Common myeloid progenitor, CD34-positive (primary cell): ENCODE measurements at regions not wholly inside any gene's neighbourhood (a gene's known extent, or its start where the extent isn't known, plus 50 kb on each side); places are given as distances from the start of the nearest gene placed in this dataset.

Source experiments
- CTCF ChIA-PET: fragments of 350-600 bp; sonication (Branson Sonifier 250); formaldehyde crosslinking; loops from one replicate; lab custom pipeline; 2021; ENCODE audit warnings: antibody characterized with exemption; lab: Charles Lee
- POLR2A ChIA-PET: fragments of 350-600 bp; sonication (Branson Sonifier 250); formaldehyde crosslinking; loops from one replicate; lab custom pipeline; 2021; ENCODE audit warnings: antibody characterized with exemption; lab: Charles Lee
- DNase-seq, 3 donors: peaks; one replicate each; pipeline versions ENCODE4 v3.0.0 to v3.0.0-alpha.2; 2013
- H3K27ac ChIP-seq, 2 experiments: 1 replicate in 1 of 2; 2 replicates in 1 of 2; pipeline ENCODE4 v1.7.0; 2013; ENCODE audit warnings: inconsistent platforms in 2 of 2, low read length in 2 of 2, mild to moderate bottlenecking in 2 of 2, low read depth in 1 of 2, moderate library complexity in 1 of 2; ENCODE audit not compliant: severe bottlenecking in 2 of 2, insufficient read depth in 1 of 2, poor library complexity in 1 of 2
- H3K27me3 ChIP-seq, 5 experiments: replicated peaks in 2 of 5; 1 replicate in 3 of 5; 2 replicates in 2 of 5; pipeline versions ENCODE4 v1.6.1 to v1.7.0; 2013; ENCODE audit warnings: low read length in 4 of 5, mild to moderate bottlenecking in 2 of 5, moderate library complexity in 2 of 5, inconsistent platforms in 1 of 5; ENCODE audit not compliant: insufficient read depth in 5 of 5, control insufficient read depth in 4 of 5
- H3K36me3 ChIP-seq, 4 experiments: 1 replicate in 2 of 4; 2 replicates in 2 of 4; pipeline versions ENCODE4 v1.6.1 to v1.7.0; 2013; ENCODE audit warnings: low read length in 3 of 4, control low read depth in 1 of 4, mild to moderate bottlenecking in 1 of 4; ENCODE audit not compliant: control insufficient read depth in 4 of 4, insufficient read depth in 4 of 4
- H3K4me1 ChIP-seq, 4 experiments: 1 replicate in 3 of 4; 2 replicates in 1 of 4; pipeline versions ENCODE4 v1.6.1 to v1.7.1; 2013; ENCODE audit warnings: low read length in 3 of 4, mild to moderate bottlenecking in 3 of 4, control low read depth in 1 of 4, inconsistent platforms in 1 of 4, moderate library complexity in 1 of 4; ENCODE audit not compliant: control insufficient read depth in 4 of 4, insufficient read depth in 4 of 4; ENCODE audit errors: control extremely low read depth in 1 of 4
- H3K4me3 ChIP-seq, 7 experiments: 1 replicate in 4 of 7; 2 replicates in 3 of 7; pipeline versions ENCODE4 v1.5.1 to v1.7.0; 2013; ENCODE audit warnings: mild to moderate bottlenecking in 7 of 7, low read length in 6 of 7, moderate library complexity in 6 of 7, inconsistent platforms in 2 of 7, low read depth in 2 of 7, control low read depth in 1 of 7; ENCODE audit not compliant: insufficient read depth in 4 of 7, control insufficient read depth in 1 of 7; ENCODE audit errors: extremely low read depth in 1 of 7
- H3K9me3 ChIP-seq, 5 experiments: 1 replicate in 4 of 5; 2 replicates in 1 of 5; pipeline versions ENCODE4 v1.6.1 to v1.7.1; 2013; ENCODE audit warnings: low read length in 4 of 5, mild to moderate bottlenecking in 2 of 5, inconsistent platforms in 1 of 5, low read depth in 1 of 5, moderate library complexity in 1 of 5; ENCODE audit not compliant: control insufficient read depth in 4 of 5, insufficient read depth in 2 of 5; ENCODE audit errors: control extremely low read depth in 1 of 5
- WGBS: methylation state at CpG from one replicate; pipeline ENCODE4 v1.1.5; 2013; ENCODE audit not compliant: insufficient coverage; 5-methylcytosine and 5-hydroxymethylcytosine counted together

DNA sequence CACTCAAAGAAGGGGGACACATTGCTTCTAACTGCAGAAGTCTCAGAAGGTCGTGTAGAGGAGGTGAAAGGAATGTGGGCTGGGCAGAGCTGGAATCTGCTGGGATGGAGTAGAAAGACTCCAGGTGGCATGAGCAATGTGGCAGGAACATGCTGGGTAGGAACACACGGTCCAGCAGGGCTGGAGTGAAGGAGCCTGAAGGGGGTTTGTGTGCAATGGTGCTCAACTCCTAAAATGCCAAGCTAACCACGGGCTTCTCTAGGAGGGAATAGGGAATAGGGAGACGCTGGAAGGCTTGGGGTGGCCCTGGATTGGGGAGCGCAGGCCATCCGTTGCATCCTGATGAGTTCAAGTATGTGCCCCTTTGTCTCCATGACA, 253.8 kb downstream of the FAM43A start:
- no peak overlapping the region for H3K27ac ChIP-seq
- POLR2A ChIA-PET: no interaction called here

GRCh38 chr3:194939949-194940770, 254.5 kb downstream of the FAM43A start:
- Histone ChIP-seq H3K4me1 (peaks cover 0 to 23% (median 12%) of the 10 kb centered on the region in 4 experiments), H3K9me3 (no peaks in the 10 kb centered on the region), H3K27me3 (no peaks in the 10 kb centered on the region), H3K27ac (no peak overlapping the region), H3K36me3 (no peaks in the 10 kb centered on the region), H3K4me3 (no peak overlapping the region)
- CTCF ChIA-PET: no interaction called here
- POLR2A ChIA-PET: no interaction called here
- WGBS: 97% methylated on average over 17 of the region's 17 CpGs
- DNase-seq: no peak

More for the DNA sequence above, 253.8 kb downstream of the FAM43A start:
- CTCF ChIA-PET: interaction anchor here (0.5 to 0.9 kb wide), 2 partner anchors 15 to 23 kb away, joined by 3 to 4 read pairs; no protein-coding TSS in a partner anchor
- H3K27me3 ChIP-seq: no peaks in the 10 kb centered on the region
- WGBS: 98% methylated on average over 5 of the region's 6 CpGs
- no peak for DNase-seq
- H3K4me3 ChIP-seq: no peak overlapping the region
- H3K9me3 ChIP-seq: no peaks in the 10 kb centered on the region
- H3K36me3 ChIP-seq: no peaks in the 10 kb centered on the region
- peaks cover 0 to 16% (median 12%) of the 10 kb centered on the region in 4 experiments for H3K4me1 ChIP-seq

DNA sequence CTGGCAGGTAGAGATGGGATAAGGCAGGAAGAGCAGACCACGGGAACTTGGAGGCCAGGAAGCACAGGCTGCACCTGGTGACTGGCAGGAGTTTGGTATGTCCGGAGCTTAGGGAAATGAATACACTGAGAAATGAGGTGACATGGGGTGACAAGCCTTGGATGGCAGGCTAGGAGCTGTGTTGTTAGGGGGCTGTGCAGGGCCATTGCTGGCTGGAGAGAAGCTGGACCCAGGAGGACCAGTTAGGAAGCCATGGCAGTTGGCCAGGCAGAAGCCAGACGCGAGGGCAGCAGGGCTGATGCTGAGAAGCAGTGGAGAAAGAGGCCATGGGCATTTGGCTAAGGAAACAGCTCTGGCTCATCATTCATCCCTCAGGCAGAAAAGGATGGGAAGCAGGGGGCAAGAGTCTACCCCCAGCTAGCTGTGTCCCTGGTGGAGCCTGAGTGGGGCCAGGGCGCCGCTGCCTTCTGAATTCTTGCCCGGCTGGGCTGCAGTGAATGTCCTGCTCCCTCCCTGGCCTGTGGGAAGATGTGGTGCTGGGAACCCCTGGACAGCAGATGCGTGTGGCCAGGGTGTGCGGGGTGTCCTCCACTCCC, 255.8 kb downstream of the FAM43A start:
- Histone ChIP-seq H3K4me1 (peaks cover 0 to 34% (median 15%) of the 10 kb centered on the region in 4 experiments), H3K4me3 (no peak overlapping the region), H3K27ac (no peak overlapping the region), H3K27me3 (no peaks in the 10 kb centered on the region), H3K9me3 (no peaks in the 10 kb centered on the region), H3K36me3 (no peaks in the 10 kb centered on the region)
- DNase-seq: no peak
- 94% methylated on average over 9 of the region's 9 CpGs for WGBS
- CTCF ChIA-PET: interaction anchor here (0.6 to 4.0 kb wide), 4 partner anchors 10 to 167 kb away, joined by 3 to 19 read pairs (median 4); no protein-coding TSS in a partner anchor
- POLR2A ChIA-PET: no interaction called here

GRCh38 chr3:194941956-194942511, 256.4 kb downstream of the FAM43A start:
- H3K4me1 ChIP-seq: peaks cover 0 to 34% (median 15%) of the 10 kb centered on the region in 4 experiments
- CTCF ChIA-PET: interaction anchor here (0.6 to 4.0 kb wide), 4 partner anchors 11 to 254 kb away, joined by 3 to 19 read pairs (median 4); no protein-coding TSS in a partner anchor
- no peak for DNase-seq
- WGBS: 96% methylated on average over 7 of the region's 9 CpGs
- POLR2A ChIA-PET: no interaction called here
- no peak overlapping the region for H3K27ac ChIP-seq
- H3K36me3 ChIP-seq: no peaks in the 10 kb centered on the region
- H3K27me3 ChIP-seq: no peaks in the 10 kb centered on the region
- H3K9me3 ChIP-seq: no peaks in the 10 kb centered on the region
- H3K4me3 ChIP-seq: no peak overlapping the region

GRCh38 chr3:194944526-194944925, 258.8 kb downstream of the FAM43A start:
- Histone ChIP-seq H3K4me3 (no peak overlapping the region), H3K27ac (no peak overlapping the region), H3K27me3 (no peaks in the 10 kb centered on the region), H3K4me1 (peaks cover 0 to 34% (median 15%) of the 10 kb centered on the region in 4 experiments), H3K9me3 (peaks cover 0 to 5% (median 0%) of the 10 kb centered on the region in 5 experiments), H3K36me3 (no peaks in the 10 kb centered on the region)
- WGBS: 99% methylated on average over 11 of the region's 11 CpGs
- ChIA-PET POLR2A (no interaction called here), CTCF (interaction anchor here (4.0 kb wide), 1 partner anchor 9 kb away, joined by 19 read pairs; no protein-coding TSS in a partner anchor)
- no peak for DNase-seq

- ChIA-PET POLR2A (interaction anchor here (0.7 kb wide), 1 partner anchor 24 kb away, joined by 3 read pairs; no protein-coding TSS in a partner anchor), CTCF (interaction anchor here (1.3 kb wide), 1 partner anchor 56 kb away, joined by 3 read pairs; no protein-coding TSS in a partner anchor)
- Histone ChIP-seq H3K27ac (no peak overlapping the region), H3K4me3 (peak overlapping the region in 1 of 7 experiments; percentile 10), H3K36me3 (no peaks in the 10 kb centered on the region), H3K27me3 (no peaks in the 10 kb centered on the region), H3K4me1 (peaks cover 0 to 34% (median 15%) of the 10 kb centered on the region in 4 experiments), H3K9me3 (peaks cover 0 to 5% (median 0%) of the 10 kb centered on the region in 5 experiments)
- 90% methylated on average over 12 of the region's 13 CpGs for WGBS
- DNase-seq: no peak
These were observed 259.8 kb downstream of the FAM43A start for GRCh38 chr3:194945508-194945907.
